HCT116 (cell line): ENCODE measurements at regions not wholly inside any gene's neighbourhood (a gene's known extent, or its start where the extent isn't known, plus 50 kb on each side); places are given as distances from the start of the nearest gene placed in this dataset.

Experiments
- ATAC-seq: fragments of 200-7000 bp; cut with Tn5 transposase; 2 replicates; pipeline ENCODE4 v1.9.1; 2020; ENCODE audit warnings: mild to moderate bottlenecking, moderate library complexity
- BruUV-seq: library from RNA; stranded (reverse); fragments of 400-500 nt; replicated peaks from 2 replicates; lab custom pipeline; 2021; lab: Mats Ljungman, UMichigan
- CTCF ChIA-PET: fragments of 300-600 bp; sonication (Branson Sonifier 250); formaldehyde crosslinking; loops from one replicate; lab custom pipeline; 2021; ENCODE audit warnings: antibody characterized with exemption; lab: Charles Lee
- POLR2A ChIA-PET: fragments of 300-600, 350-600 bp; sonication (Branson Sonifier 250); formaldehyde crosslinking; loops from one replicate; lab custom pipeline; 2021; ENCODE audit warnings: antibody characterized with exemption; lab: Charles Lee
- RAD21 ChIA-PET, 2 experiments: fragments of 300-600 bp; sonication (Branson Sonifier 250); formaldehyde crosslinking; loops; one replicate each; lab custom pipeline; 2023; ENCODE audit warnings: low total read pairs in 2 of 2; ENCODE audit not compliant: uncharacterized antibody in 2 of 2, unreplicated experiment in 2 of 2, low non-redundant PET in 1 of 2; lab: Charles Lee
- DNase-seq: peaks from one replicate; pipeline ENCODE4 v3.0.0-alpha.2; 2010; ENCODE audit warnings: low read depth, low spot score
- H2AFZ ChIP-seq: fragments of 200-600 bp; shearing (Covaris generic), sonication (generic); 2 replicates; pipeline ENCODE4 v1.6.1; 2017; ENCODE audit warnings: low read depth, mixed run types, mixed read lengths, antibody characterized with exemption, low read length; ENCODE audit not compliant: poor library complexity, severe bottlenecking
- H3K27ac ChIP-seq: 2 replicates; pipeline ENCODE4 v1.5.1; 2012; ENCODE audit warnings: low read depth, low read length
- H3K27me3 ChIP-seq: fragments of 200-600 bp; sonication (generic); 2 replicates; pipeline ENCODE4 v1.6.1; 2016; ENCODE audit warnings: mixed run types, low read length, mixed read lengths; ENCODE audit not compliant: insufficient read depth
- H3K36me3 ChIP-seq, 2 experiments: fragments of 200-500 bp in 1 of 2; fragments of 200-600 bp in 1 of 2; sonication (Bioruptor generic) in 1 of 2; sonication (generic) in 1 of 2; 2 replicates each; pipeline versions ENCODE4 v1.5.1 to v1.6.1; 2014 to 2016; ENCODE audit warnings: low read length in 2 of 2, inconsistent platforms in 1 of 2, mixed read lengths in 1 of 2, mixed run types in 1 of 2; ENCODE audit not compliant: insufficient read depth in 2 of 2, control insufficient read depth in 1 of 2
- H3K4me1 ChIP-seq, 2 experiments: fragments of 200-600 bp in 1 of 2; sonication (generic) in 1 of 2; 2 replicates each; pipeline versions ENCODE4 v1.5.1 to v1.6.1; 2012 to 2017; ENCODE audit warnings: low read length in 2 of 2, inconsistent platforms in 1 of 2, mild to moderate bottlenecking in 1 of 2, mixed read lengths in 1 of 2, mixed run types in 1 of 2, moderate library complexity in 1 of 2; ENCODE audit not compliant: insufficient read depth in 2 of 2, control insufficient read depth in 1 of 2
- H3K4me2 ChIP-seq: fragments of 200-600 bp; sonication (generic); 2 replicates; pipeline ENCODE4 v1.6.1; 2017; ENCODE audit warnings: mixed run types, low read length, mixed read lengths
- H3K4me3 ChIP-seq, 2 experiments: fragments of 200-600 bp in 1 of 2; sonication (generic) in 1 of 2; replicated peaks in 1 of 2; 2 replicates each; pipeline ENCODE4 v1.5.1; 2011 to 2016; ENCODE audit warnings: low read length in 2 of 2, control low read depth in 1 of 2, low read depth in 1 of 2, mild to moderate bottlenecking in 1 of 2, mixed read lengths in 1 of 2, mixed run types in 1 of 2
- H3K79me2 ChIP-seq: fragments of 200-600 bp; sonication (generic); 2 replicates; pipeline ENCODE4 v1.6.1; 2017; ENCODE audit warnings: mild to moderate bottlenecking, mixed run types, low read length, moderate library complexity, mixed read lengths; ENCODE audit not compliant: insufficient read depth
- H3K9ac ChIP-seq: fragments of 200-600 bp; sonication (generic); 2 replicates; pipeline ENCODE4 v1.6.1; 2016; ENCODE audit warnings: low read length, mixed read lengths
- H3K9me2 ChIP-seq: fragments of 200-600 bp; sonication (generic), shearing (Covaris generic); 2 replicates; pipeline ENCODE4 v1.6.1; 2017; ENCODE audit warnings: mixed run types, mild to moderate bottlenecking, moderate library complexity; ENCODE audit not compliant: insufficient read depth
- H3K9me3 ChIP-seq, 2 experiments: fragments of 200-500 bp in 1 of 2; fragments of 200-600 bp in 1 of 2; sonication (Bioruptor generic) in 1 of 2; sonication (generic) in 1 of 2; 2 replicates each; pipeline ENCODE4 v1.6.1; 2014 to 2017; ENCODE audit warnings: low read length in 2 of 2, mixed read lengths in 2 of 2, inconsistent platforms in 1 of 2, low read depth in 1 of 2, mild to moderate bottlenecking in 1 of 2, mixed run types in 1 of 2, moderate library complexity in 1 of 2; ENCODE audit not compliant: control insufficient read depth in 1 of 2, insufficient read depth in 1 of 2
- H4K20me1 ChIP-seq: fragments of 200-600 bp; sonication (generic), shearing (Covaris generic); 2 replicates; pipeline ENCODE4 v1.6.1; 2017; ENCODE audit warnings: mixed run types, mild to moderate bottlenecking, moderate library complexity; ENCODE audit not compliant: insufficient read depth
- CBX3 ChIP-seq: IDR thresholded peaks from 2 replicates; pipeline ENCODE4 v1.6.1; 2012; ENCODE audit warnings: low read depth
- CTCF ChIP-seq, 3 experiments: fragments of 200-600 bp in 1 of 3; sonication (generic) in 1 of 3; IDR thresholded peaks in 2 of 3; conservative IDR thresholded peaks in 1 of 3; 2 replicates each; pipeline ENCODE4 v1.5.1; 2012 to 2017; ENCODE audit warnings: low read depth in 2 of 3, low read length in 2 of 3, antibody characterized with exemption in 1 of 3, borderline replicate concordance in 1 of 3, control low read depth in 1 of 3, mild to moderate bottlenecking in 1 of 3, mixed read lengths in 1 of 3, mixed run types in 1 of 3, moderate library complexity in 1 of 3; ENCODE audit not compliant: insufficient read depth in 1 of 3
- EGR1 ChIP-seq: IDR thresholded peaks from 2 replicates; pipeline ENCODE4 v1.6.1; 2012; ENCODE audit warnings: low read depth
- ELF1 ChIP-seq: IDR thresholded peaks from 2 replicates; pipeline ENCODE4 v1.6.1; 2012; ENCODE audit warnings: low read depth, borderline replicate concordance
- EZH2 ChIP-seq: fragments of 200-600 bp; sonication (generic); IDR thresholded peaks from 2 replicates; pipeline ENCODE4 v1.6.1; 2017; ENCODE audit warnings: antibody characterized with exemption, mixed run types
- FOSL1 ChIP-seq: IDR thresholded peaks from 2 replicates; pipeline ENCODE4 v1.6.1; 2012; ENCODE audit warnings: low read depth
- RAD21 ChIP-seq: IDR thresholded peaks from 2 replicates; pipeline ENCODE4 v1.6.1; 2012; ENCODE audit warnings: low read depth, mild to moderate bottlenecking
- REST ChIP-seq: IDR thresholded peaks from 2 replicates; pipeline ENCODE4 v1.6.1; 2012; ENCODE audit warnings: low read depth
- SIN3A ChIP-seq: IDR thresholded peaks from 2 replicates; pipeline ENCODE4 v1.6.1; 2012; ENCODE audit warnings: low read depth
- SP1 ChIP-seq: IDR thresholded peaks from 2 replicates; pipeline ENCODE4 v1.6.1; 2012; ENCODE audit warnings: low read depth
- SRF ChIP-seq: IDR thresholded peaks from 2 replicates; pipeline ENCODE4 v1.6.1; 2012; ENCODE audit warnings: low read depth
- TCF7L2 ChIP-seq: IDR thresholded peaks from 2 replicates; pipeline ENCODE4 v1.7.0; 2011; ENCODE audit warnings: borderline replicate concordance, inconsistent platforms; ENCODE audit not compliant: insufficient read depth, insufficient read length; ENCODE audit errors: extremely low read depth
- YY1 ChIP-seq: IDR thresholded peaks from 2 replicates; pipeline ENCODE4 v1.6.1; 2011; ENCODE audit warnings: low read length, low read depth, moderate library complexity, mild to moderate bottlenecking; ENCODE audit not compliant: insufficient replicate concordance; ENCODE audit errors: extremely low read depth
- ZFX ChIP-seq: fragments of 450-650 bp; IDR thresholded peaks from 2 replicates; pipeline ENCODE4 v1.6.1; 2017
- ZNF274 ChIP-seq: fragments of 200-500 bp; sonication (Bioruptor generic); IDR thresholded peaks from 2 replicates; pipeline ENCODE4 v1.6.1; 2014; ENCODE audit warnings: mild to moderate bottlenecking, low read depth, low read length, inconsistent platforms
- intact Hi-C: fragments of 100-400 bp; cut with micrococcal nuclease; formaldehyde crosslinking; loops from 2 replicates; pipeline ENCODE4 v1.10.0; 2022
- TF ChIP-seq, protein P1 (sequence below): IDR thresholded peaks from 2 replicates; pipeline ENCODE4 v1.6.1; 2012

- TF ChIP-seq REST (no peak), SP1 (no peak), ZNF274 (no peak), ZFX (no peak), ELF1 (no peak), CBX3 (no peak), TCF7L2 (no peak), EZH2 (no peak)
Observed at GRCh38 chr2:9077691-9078090, 74.2 kb upstream of the MBOAT2 start (continued).

DNA sequence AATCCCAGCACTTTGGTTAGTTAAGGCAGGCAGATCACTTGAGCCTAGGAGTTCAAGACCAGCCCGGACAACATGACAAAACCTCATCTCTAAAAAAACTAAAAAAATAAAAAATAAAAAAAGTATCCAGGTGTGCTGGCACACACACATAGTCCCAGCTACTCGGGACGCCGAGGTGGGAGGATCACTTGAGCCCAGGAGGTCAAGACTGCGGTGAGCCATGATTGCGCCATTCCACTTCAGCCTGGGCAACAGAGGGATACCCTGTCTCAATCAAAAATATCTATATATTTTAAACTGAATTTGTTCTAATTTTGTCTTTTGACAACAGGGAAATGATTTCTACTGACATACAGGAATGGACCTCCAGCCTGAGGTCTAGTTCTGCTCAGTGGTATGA, 73.3 kb upstream of the MBOAT2 start:
- intact Hi-C loops, result no loop called here
- ATAC-seq (no peak), DNase-seq (no peak)
- Histone ChIP-seq H3K36me3 (no peaks in the 10 kb centered on the region), H3K9ac (no peak overlapping the region), H3K27me3 (no peaks in the 10 kb centered on the region), H3K27ac (no peak overlapping the region), H3K4me1 (peaks cover 0 to 18% of the 10 kb centered on the region in 2 experiments; a peak in 3 of 4 replicates), H3K9me3 (no peaks in the 10 kb centered on the region), H4K20me1 (no peaks in the 10 kb centered on the region), H3K4me2 (no peak overlapping the region), H2AFZ (no peak overlapping the region), H3K4me3 (no peak overlapping the region), H3K9me2 (no peaks in the 10 kb centered on the region), H3K79me2 (no peaks in the 10 kb centered on the region)
- BruUV-seq, result no TSS peak
- ChIA-PET CTCF (no interaction called here), POLR2A (no interaction called here), RAD21 (no interaction called here)
- TF ChIP-seq REST (no peak), YY1 (no peak), ELF1 (no peak), CTCF (IDR thresholded peaks at IDR 0.05 in 2 of 3, conservative IDR thresholded peaks at IDR 0.05 in 1 of 3; ENCODE audit: borderline replicate concordance in 1 of 3, insufficient read depth in 1 of 3, low read depth in 2 of 3, low read length in 2 of 3) (no peak), TCF7L2 (no peak), ZFX (no peak), SP1 (no peak), SRF (no peak), EGR1 (no peak), CBX3 (no peak), RAD21 (no peak), FOSL1 (no peak), SIN3A (no peak)
- TF ChIP-seq, protein P1, sequence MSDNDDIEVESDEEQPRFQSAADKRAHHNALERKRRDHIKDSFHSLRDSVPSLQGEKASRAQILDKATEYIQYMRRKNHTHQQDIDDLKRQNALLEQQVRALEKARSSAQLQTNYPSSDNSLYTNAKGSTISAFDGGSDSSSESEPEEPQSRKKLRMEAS, result no peak
